Endothelial cell (in vitro differentiated cells): ENCODE measurements at regions not wholly inside any gene's neighbourhood (a gene's known extent, or its start where the extent isn't known, plus 50 kb on each side); places are given as distances from the start of the nearest gene placed in this dataset.

Experiments used
- DNase-seq: peaks from one replicate; pipeline ENCODE4 v3.0.0; 2021; ENCODE audit warnings: low spot score
- H3K27ac Mint-ChIP-seq: one replicate; pipeline ENCODE4 v1.8.0; 2021; ENCODE audit warnings: mixed read lengths, inconsistent platforms; ENCODE audit not compliant: unreplicated experiment
- H3K27me3 Mint-ChIP-seq: one replicate; pipeline ENCODE4 v1.8.0; 2021; ENCODE audit warnings: mild to moderate bottlenecking, moderate library complexity, mixed read lengths, inconsistent platforms; ENCODE audit not compliant: unreplicated experiment
- H3K36me3 Mint-ChIP-seq: one replicate; pipeline ENCODE4 v1.8.0; 2021; ENCODE audit warnings: mild to moderate bottlenecking, low read depth, mixed read lengths, inconsistent platforms; ENCODE audit not compliant: unreplicated experiment
- H3K4me1 Mint-ChIP-seq: one replicate; pipeline ENCODE4 v1.8.0; 2021; ENCODE audit warnings: mild to moderate bottlenecking, mixed read lengths, inconsistent platforms; ENCODE audit not compliant: unreplicated experiment
- H3K4me3 Mint-ChIP-seq: one replicate; pipeline ENCODE4 v1.8.0; 2021; ENCODE audit warnings: mild to moderate bottlenecking, mixed read lengths, inconsistent platforms; ENCODE audit not compliant: unreplicated experiment
- H3K9me3 Mint-ChIP-seq: one replicate; pipeline ENCODE4 v1.8.0; 2021; ENCODE audit warnings: mixed read lengths, inconsistent platforms; ENCODE audit not compliant: unreplicated experiment
- TF ChIP-seq, protein P1 (sequence below): fragments of 200-600 bp; sonication (generic); IDR thresholded peaks from one replicate; pipeline ENCODE4 v1.5.0; 2021; ENCODE audit warnings: antibody characterized with exemption; ENCODE audit not compliant: unreplicated experiment

DNA sequence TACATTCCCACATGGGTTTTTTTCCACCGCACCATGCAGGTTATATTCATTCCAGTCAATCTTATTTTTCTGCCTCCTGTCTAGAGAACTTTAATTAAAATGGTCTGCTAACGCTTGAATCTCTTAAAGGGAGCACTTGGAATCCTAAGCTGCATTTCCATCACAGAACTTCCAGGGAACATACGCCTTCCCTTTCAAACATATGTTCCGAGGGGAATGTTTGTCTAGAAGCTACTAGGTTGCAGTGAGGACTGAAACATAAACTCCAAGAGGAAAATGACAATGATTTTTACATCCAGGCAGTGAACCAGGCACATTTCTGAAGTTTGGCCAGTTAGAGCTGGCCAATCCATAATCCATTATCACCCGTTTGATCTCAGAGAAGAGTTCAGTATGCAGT, 375.5 kb upstream of the NRP1 start:
- Mint-ChIP-seq H3K27ac (no peak overlapping the region), H3K4me1 (peaks cover 16% of the 10 kb centered on the region), H3K4me3 (no peak overlapping the region), H3K9me3 (no peaks in the 10 kb centered on the region), H3K36me3 (no peaks in the 10 kb centered on the region), H3K27me3 (peaks cover 2% of the 10 kb centered on the region)
- TF ChIP-seq, protein P1, sequence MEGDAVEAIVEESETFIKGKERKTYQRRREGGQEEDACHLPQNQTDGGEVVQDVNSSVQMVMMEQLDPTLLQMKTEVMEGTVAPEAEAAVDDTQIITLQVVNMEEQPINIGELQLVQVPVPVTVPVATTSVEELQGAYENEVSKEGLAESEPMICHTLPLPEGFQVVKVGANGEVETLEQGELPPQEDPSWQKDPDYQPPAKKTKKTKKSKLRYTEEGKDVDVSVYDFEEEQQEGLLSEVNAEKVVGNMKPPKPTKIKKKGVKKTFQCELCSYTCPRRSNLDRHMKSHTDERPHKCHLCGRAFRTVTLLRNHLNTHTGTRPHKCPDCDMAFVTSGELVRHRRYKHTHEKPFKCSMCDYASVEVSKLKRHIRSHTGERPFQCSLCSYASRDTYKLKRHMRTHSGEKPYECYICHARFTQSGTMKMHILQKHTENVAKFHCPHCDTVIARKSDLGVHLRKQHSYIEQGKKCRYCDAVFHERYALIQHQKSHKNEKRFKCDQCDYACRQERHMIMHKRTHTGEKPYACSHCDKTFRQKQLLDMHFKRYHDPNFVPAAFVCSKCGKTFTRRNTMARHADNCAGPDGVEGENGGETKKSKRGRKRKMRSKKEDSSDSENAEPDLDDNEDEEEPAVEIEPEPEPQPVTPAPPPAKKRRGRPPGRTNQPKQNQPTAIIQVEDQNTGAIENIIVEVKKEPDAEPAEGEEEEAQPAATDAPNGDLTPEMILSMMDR = no peak
- DNase-seq = no peak

DNA sequence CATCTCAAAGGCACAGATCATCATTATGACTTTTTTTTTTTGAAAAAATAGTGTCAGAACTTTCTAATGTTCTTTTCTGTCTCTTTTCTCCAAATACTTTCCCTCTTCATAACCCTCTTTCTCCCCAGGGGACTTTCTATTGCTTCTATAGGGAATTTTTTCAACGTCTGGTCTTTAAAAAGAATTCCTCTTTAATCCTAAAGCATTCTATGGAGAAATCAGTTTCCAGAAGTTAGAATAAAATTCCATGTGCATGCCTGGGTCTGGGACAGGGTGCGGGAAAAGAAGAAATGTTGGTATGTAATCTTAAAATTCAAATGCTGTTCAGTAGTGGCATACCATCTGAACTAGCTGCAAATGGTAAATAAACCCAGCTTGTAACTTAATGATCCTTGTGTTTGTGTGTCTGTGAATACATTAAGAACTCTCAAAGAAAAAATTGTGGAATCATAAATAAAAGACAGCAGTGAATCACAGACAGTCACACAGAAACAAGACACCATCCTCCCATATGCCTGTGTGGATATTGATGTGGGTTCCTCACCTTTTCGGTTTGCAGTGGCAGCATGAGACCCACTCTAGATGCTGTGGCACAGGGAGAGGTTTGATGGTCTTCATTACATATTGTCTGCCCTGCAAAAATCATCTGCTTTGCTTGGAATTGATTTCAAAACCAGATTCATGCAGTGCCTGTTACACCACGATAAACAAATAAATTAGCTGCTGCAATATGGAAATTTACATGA, 374.7 kb upstream of the NRP1 start:
- Mint-ChIP-seq H3K4me1 (peaks cover 16% of the 10 kb centered on the region), H3K27me3 (peaks cover 2% of the 10 kb centered on the region), H3K4me3 (no peak overlapping the region), H3K9me3 (no peaks in the 10 kb centered on the region), H3K27ac (no peak overlapping the region), H3K36me3 (no peaks in the 10 kb centered on the region)
- TF ChIP-seq, protein P1 = no peak
- no peak for DNase-seq

DNA sequence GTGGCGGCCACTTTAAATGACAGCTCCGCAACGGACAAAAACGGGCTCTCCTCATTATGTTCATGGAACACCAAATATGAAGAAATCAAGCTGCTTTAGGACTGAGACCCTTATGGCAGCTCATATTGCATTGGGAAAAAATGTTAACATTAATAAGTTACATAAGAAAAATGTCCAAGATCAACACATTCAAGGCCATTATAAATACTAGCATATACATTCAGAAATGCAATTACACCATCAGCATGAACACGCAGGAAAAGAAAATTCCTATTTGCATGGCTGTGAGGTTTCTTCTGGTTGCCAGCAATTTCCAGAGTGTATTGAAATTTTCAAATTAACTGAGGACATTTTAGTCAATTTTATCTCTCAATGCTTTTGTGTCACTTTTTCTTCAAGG, 374.1 kb upstream of the NRP1 start:
- no peak overlapping the region for H3K4me3 Mint-ChIP-seq
- H3K27ac Mint-ChIP-seq = no peak overlapping the region
- H3K27me3 Mint-ChIP-seq = peaks cover 2% of the 10 kb centered on the region
- TF ChIP-seq, protein P1 = no peak
- H3K9me3 Mint-ChIP-seq = no peaks in the 10 kb centered on the region
- no peaks in the 10 kb centered on the region for H3K36me3 Mint-ChIP-seq
- peaks cover 16% of the 10 kb centered on the region for H3K4me1 Mint-ChIP-seq
- no peak for DNase-seq

DNA sequence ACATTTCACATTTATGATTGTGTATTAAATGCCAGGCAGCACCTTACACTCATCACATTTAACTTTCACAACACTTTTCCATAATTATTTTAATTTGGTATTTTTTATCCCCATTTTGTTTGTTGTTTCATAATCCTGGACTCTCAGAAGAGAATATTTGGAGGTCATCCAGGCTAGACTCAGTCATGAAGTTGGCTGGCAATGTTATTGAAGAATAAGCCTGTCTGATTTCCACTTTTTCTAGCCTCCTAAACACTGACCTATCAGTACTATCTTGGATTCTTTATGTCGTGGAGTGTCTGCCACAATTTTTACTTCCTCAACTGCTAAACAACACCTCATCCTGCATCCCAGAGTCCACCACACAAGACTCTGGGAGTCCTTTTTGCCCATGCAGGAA, 372.3 kb upstream of the NRP1 start:
- TF ChIP-seq, protein P1 = no peak
- Mint-ChIP-seq H3K27me3 (peaks cover 2% of the 10 kb centered on the region), H3K36me3 (no peaks in the 10 kb centered on the region), H3K4me1 (peaks cover 16% of the 10 kb centered on the region), H3K4me3 (no peak overlapping the region), H3K27ac (no peak overlapping the region), H3K9me3 (no peaks in the 10 kb centered on the region)
- DNase-seq = no peak

DNA sequence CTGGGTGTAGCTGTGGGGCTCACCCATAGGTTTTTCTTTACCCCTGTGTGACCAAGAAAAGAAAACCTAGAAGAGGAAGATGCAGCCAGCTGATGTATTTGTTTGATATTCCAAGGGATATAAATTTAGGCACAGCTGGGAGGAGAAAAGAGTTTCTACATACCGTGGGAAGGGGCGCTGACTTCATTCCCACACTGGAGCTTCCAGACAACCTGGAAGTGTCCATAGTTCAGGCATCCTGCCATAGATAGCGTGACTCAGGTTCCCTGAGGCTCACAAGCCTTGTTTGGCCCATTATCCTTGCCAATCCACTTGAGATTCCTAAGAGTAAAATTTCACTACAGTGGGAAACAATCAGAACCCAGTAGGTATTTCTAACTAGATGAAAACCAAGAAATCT, 371.7 kb upstream of the NRP1 start:
- TF ChIP-seq, protein P1 = no peak
- Mint-ChIP-seq H3K27ac (no peak overlapping the region), H3K4me3 (no peak overlapping the region), H3K9me3 (no peaks in the 10 kb centered on the region), H3K36me3 (no peaks in the 10 kb centered on the region), H3K27me3 (peaks cover 2% of the 10 kb centered on the region), H3K4me1 (peaks cover 16% of the 10 kb centered on the region)
- DNase-seq = no peak
